ENCODE measurements at regions not wholly inside any gene's neighbourhood (a gene's known extent, or its start where the extent isn't known, plus 50 kb on each side); places are given as distances from the start of the nearest gene placed in this dataset.
A peak's percentile ranks its signal among the peaks of the same experiment; 100 is the strongest.
"Not testable (repeated sequence)": the region's sequence is repeated elsewhere in the genome, so short reads cannot be mapped to it uniquely, and the experiment has no call there.

GRCh38 chr2:166764702-166765101 is 123.6 kb upstream of the XIRP2 start:
- H3K4me3 ChIP-seq, result no peak overlapping the region
- DNase-seq, result no peak
- no peaks in the 10 kb centered on the region for H3K36me3 ChIP-seq
- H3K9me3 ChIP-seq, result no peaks in the 10 kb centered on the region
- H3K27me3 ChIP-seq, result no peaks in the 10 kb centered on the region

GRCh38 chr2:166764216-166764615 is 124.1 kb upstream of the XIRP2 start:
- H3K9me3 ChIP-seq, result no peaks in the 10 kb centered on the region
- H3K36me3 ChIP-seq, result no peaks in the 10 kb centered on the region
- DNase-seq, result no peak
- no peak overlapping the region for H3K4me3 ChIP-seq
- no peaks in the 10 kb centered on the region for H3K27me3 ChIP-seq

GRCh38 chr2:166762746-166763145 is 125.5 kb upstream of the XIRP2 start:
- Histone ChIP-seq H3K4me3 (no peak overlapping the region), H3K27me3 (no peaks in the 10 kb centered on the region), H3K9me3 (no peaks in the 10 kb centered on the region), H3K36me3 (no peaks in the 10 kb centered on the region)
- no peak for DNase-seq

GRCh38 chr2:166758956-166759355 is 129.3 kb upstream of the XIRP2 start:
- no peak for DNase-seq
- no peaks in the 10 kb centered on the region for H3K36me3 ChIP-seq
- H3K9me3 ChIP-seq, result no peaks in the 10 kb centered on the region
- H3K4me3 ChIP-seq, result no peak overlapping the region
- H3K27me3 ChIP-seq, result no peaks in the 10 kb centered on the region

- Histone ChIP-seq H3K36me3 (no peaks in the 10 kb centered on the region), H3K27me3 (no peaks in the 10 kb centered on the region), H3K9me3 (no peaks in the 10 kb centered on the region; the same call in none of the 2 replicates), H3K4me3 (no peak overlapping the region)
- no peak for DNase-seq
These were observed 137.7 kb upstream of the XIRP2 start for GRCh38 chr2:166750624-166751023.

- peaks cover 23% of the 10 kb centered on the region for H3K9me3 ChIP-seq
- H3K27me3 ChIP-seq, H3K4me3 ChIP-seq, H3K36me3 ChIP-seq, DNase-seq: not testable (repeated sequence)
These were observed 144.2 kb upstream of the XIRP2 start for GRCh38 chr2:166744117-166744516.

GRCh38 chr2:166743482-166743881 is 144.8 kb upstream of the XIRP2 start:
- peak; percentile 15 for DNase-seq
- H3K36me3 ChIP-seq, H3K27me3 ChIP-seq, H3K4me3 ChIP-seq: not testable (repeated sequence)
- H3K9me3 ChIP-seq, result peaks cover 23% of the 10 kb centered on the region

GRCh38 chr2:166727095-166727494 is 161.2 kb upstream of the XIRP2 start:
- no peaks in the 10 kb centered on the region for H3K36me3 ChIP-seq
- H3K4me3 ChIP-seq, result no peak overlapping the region
- no peaks in the 10 kb centered on the region for H3K27me3 ChIP-seq
- H3K9me3 ChIP-seq, result 0 out of 2 replicates have a peak, but pooled peaks cover 2% of the 10 kb centered on the region
- no peak for DNase-seq

- Histone ChIP-seq H3K27me3 (no peaks in the 10 kb centered on the region), H3K4me3 (no peak overlapping the region), H3K9me3 (0 out of 2 replicates have a peak, but pooled peaks cover 2% of the 10 kb centered on the region), H3K36me3 (no peaks in the 10 kb centered on the region)
- no peak for DNase-seq
These were observed 162.1 kb upstream of the XIRP2 start for GRCh38 chr2:166725927-166726924.

GRCh38 chr2:166716968-166717367 is 171.3 kb upstream of the XIRP2 start:
- Histone ChIP-seq H3K9me3 (no peaks in the 10 kb centered on the region; the same call in 1 of the 2 replicates), H3K27me3 (no peaks in the 10 kb centered on the region), H3K36me3 (no peaks in the 10 kb centered on the region), H3K4me3 (no peak overlapping the region)
- DNase-seq, result no peak

GRCh38 chr2:166700079-166700478 is 188.2 kb upstream of the XIRP2 start:
- no peaks in the 10 kb centered on the region for H3K9me3 ChIP-seq
- no peak for DNase-seq
- no peak overlapping the region for H3K4me3 ChIP-seq
- no peaks in the 10 kb centered on the region for H3K36me3 ChIP-seq
- H3K27me3 ChIP-seq, result no peaks in the 10 kb centered on the region

GRCh38 chr2:166695154-166695553 is 193.1 kb upstream of the XIRP2 start:
- Histone ChIP-seq H3K27me3 (no peaks in the 10 kb centered on the region), H3K9me3 (no peaks in the 10 kb centered on the region), H3K36me3 (no peaks in the 10 kb centered on the region), H3K4me3 (no peak overlapping the region)
- DNase-seq, result no peak

- H3K27me3 ChIP-seq, H3K36me3 ChIP-seq, H3K9me3 ChIP-seq, H3K4me3 ChIP-seq, DNase-seq: not testable (repeated sequence)
These were observed 192.0 kb upstream of the SCN7A start for GRCh38 chr2:166686057-166686456.

- Histone ChIP-seq H3K27me3 (no peaks in the 10 kb centered on the region), H3K9me3 (peaks cover 6% of the 10 kb centered on the region; the same call in 1 of the 2 replicates), H3K36me3 (no peaks in the 10 kb centered on the region), H3K4me3 (no peak overlapping the region)
- no peak for DNase-seq
These were observed 183.9 kb upstream of the SCN7A start for GRCh38 chr2:166677996-166678395.

GRCh38 chr2:166676716-166677115 is 182.7 kb upstream of the SCN7A start:
- Histone ChIP-seq H3K4me3 (no peak overlapping the region), H3K36me3 (no peaks in the 10 kb centered on the region), H3K9me3 (peaks cover 6% of the 10 kb centered on the region; the same call in 1 of the 2 replicates), H3K27me3 (no peaks in the 10 kb centered on the region)
- no peak for DNase-seq

GRCh38 chr2:166675553-166675952 is 181.5 kb upstream of the SCN7A start:
- no peaks in the 10 kb centered on the region for H3K36me3 ChIP-seq
- H3K9me3 ChIP-seq, result peaks cover 6% of the 10 kb centered on the region; the same call in 1 of the 2 replicates
- no peaks in the 10 kb centered on the region for H3K27me3 ChIP-seq
- no peak overlapping the region for H3K4me3 ChIP-seq
- DNase-seq, result no peak

GRCh38 chr2:166673986-166674385 is 179.9 kb upstream of the SCN7A start:
- no peak overlapping the region for H3K4me3 ChIP-seq

GRCh38 chr2:166671801-166672200 is 177.8 kb upstream of the SCN7A start:
- H3K4me3 ChIP-seq, result no peak overlapping the region
- H3K9me3 ChIP-seq, result peaks cover 6% of the 10 kb centered on the region; the same call in 1 of the 2 replicates
- H3K27me3 ChIP-seq, result no peaks in the 10 kb centered on the region
- H3K36me3 ChIP-seq, result no peaks in the 10 kb centered on the region
- DNase-seq, result peak; percentile 5

More at GRCh38 chr2:166673986-166674385, 179.9 kb upstream of the SCN7A start:
- no peaks in the 10 kb centered on the region for H3K27me3 ChIP-seq
- peaks cover 6% of the 10 kb centered on the region; the same call in 1 of the 2 replicates for H3K9me3 ChIP-seq
- DNase-seq, result no peak
- H3K36me3 ChIP-seq, result no peaks in the 10 kb centered on the region

Measured in MG63 (cell line).